HG03175 (cell line): ENCODE measurements at regions not wholly inside any gene's neighbourhood (a gene's known extent, or its start where the extent isn't known, plus 50 kb on each side); places are given as distances from the start of the nearest gene placed in this dataset.

Source experiments
- ATAC-seq: cut with Tn5 transposase; IDR thresholded peaks from one replicate; pipeline ENCODE4 v1.9.1; 2021; ENCODE audit warnings: mild to moderate bottlenecking, moderate library complexity; ENCODE audit not compliant: unreplicated experiment

GRCh38 chr13:47135800-47136503, 239.1 kb upstream of the HTR2A start:
- no peak for ATAC-seq

GRCh38 chr13:47134939-47135489, 238.2 kb upstream of the HTR2A start:
- ATAC-seq: no peak

- ATAC-seq: no peak
These were observed 236.2 kb upstream of the HTR2A start for GRCh38 chr13:47133011-47133445.

GRCh38 chr13:47129461-47129860, 232.6 kb upstream of the HTR2A start:
- no peak for ATAC-seq

GRCh38 chr13:47126432-47126831, 229.6 kb upstream of the HTR2A start:
- ATAC-seq: no peak

GRCh38 chr13:47121092-47121763, 224.4 kb upstream of the HTR2A start:
- no peak for ATAC-seq

GRCh38 chr13:47120282-47120681, 223.4 kb upstream of the HTR2A start:
- ATAC-seq: no peak

GRCh38 chr13:47119575-47120235, 222.9 kb upstream of the HTR2A start:
- no peak for ATAC-seq

- ATAC-seq: no peak
These were observed 220.4 kb upstream of the HTR2A start for GRCh38 chr13:47117268-47117667.

- ATAC-seq: no peak
These were observed 217.2 kb upstream of the HTR2A start for GRCh38 chr13:47114030-47114429.

GRCh38 chr13:47112903-47113299, 216.0 kb upstream of the HTR2A start:
- ATAC-seq: no peak

GRCh38 chr13:47112205-47112902, 215.5 kb upstream of the HTR2A start:
- ATAC-seq: no peak

GRCh38 chr13:47111499-47111898, 214.6 kb upstream of the HTR2A start:
- no peak for ATAC-seq

- no peak for ATAC-seq
These were observed 214.0 kb upstream of the HTR2A start for GRCh38 chr13:47110833-47111240.

GRCh38 chr13:47110141-47110540, 213.3 kb upstream of the HTR2A start:
- ATAC-seq: no peak

- peak; percentile 86 for ATAC-seq
These were observed 212.2 kb upstream of the HTR2A start for GRCh38 chr13:47109028-47109427.

- ATAC-seq: peak; percentile 89
These were observed 203.5 kb upstream of the HTR2A start for GRCh38 chr13:47100214-47100853.

- peak; percentile 96 for ATAC-seq
These were observed 198.0 kb upstream of the HTR2A start for GRCh38 chr13:47094734-47095434.

GRCh38 chr13:47092202-47092601, 195.3 kb upstream of the HTR2A start:
- no peak for ATAC-seq

- ATAC-seq: no peak
These were observed 191.0 kb upstream of the HTR2A start for GRCh38 chr13:47087841-47088240.
